ENCODE measurements at regions not wholly inside any gene's neighbourhood (a gene's known extent, or its start where the extent isn't known, plus 50 kb on each side); places are given as distances from the start of the nearest gene placed in this dataset.

DNA sequence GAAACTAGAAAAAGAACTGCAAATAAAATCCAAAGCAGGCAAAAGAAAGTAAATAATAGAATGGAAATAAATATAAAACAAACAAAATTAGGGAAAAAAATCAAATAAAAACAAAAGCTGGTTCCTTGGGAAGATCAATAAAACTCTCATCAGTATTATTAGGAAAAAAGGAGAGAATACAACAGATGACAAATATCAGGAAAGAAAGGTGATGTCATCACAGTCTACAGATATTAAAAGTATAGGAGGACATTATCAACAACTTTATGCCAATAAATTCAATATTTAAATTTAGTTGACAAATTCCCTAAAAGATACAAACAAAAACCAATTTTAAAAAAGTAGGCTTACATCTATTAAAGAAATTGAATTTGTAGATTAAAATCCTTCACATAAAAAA lies 107.4 kb upstream of the FOXN3 start:
- no peak for TF ChIP-seq POLR2AphosphoS5 (IDR thresholded peaks at IDR 0.05; ENCODE audit: low read depth, low read length)
- no peak for TF ChIP-seq YY1 (IDR thresholded peaks at IDR 0.05; ENCODE audit: low read depth)
- no peak for TF ChIP-seq JUND (IDR thresholded peaks at IDR 0.05)
- TF ChIP-seq, protein P1, sequence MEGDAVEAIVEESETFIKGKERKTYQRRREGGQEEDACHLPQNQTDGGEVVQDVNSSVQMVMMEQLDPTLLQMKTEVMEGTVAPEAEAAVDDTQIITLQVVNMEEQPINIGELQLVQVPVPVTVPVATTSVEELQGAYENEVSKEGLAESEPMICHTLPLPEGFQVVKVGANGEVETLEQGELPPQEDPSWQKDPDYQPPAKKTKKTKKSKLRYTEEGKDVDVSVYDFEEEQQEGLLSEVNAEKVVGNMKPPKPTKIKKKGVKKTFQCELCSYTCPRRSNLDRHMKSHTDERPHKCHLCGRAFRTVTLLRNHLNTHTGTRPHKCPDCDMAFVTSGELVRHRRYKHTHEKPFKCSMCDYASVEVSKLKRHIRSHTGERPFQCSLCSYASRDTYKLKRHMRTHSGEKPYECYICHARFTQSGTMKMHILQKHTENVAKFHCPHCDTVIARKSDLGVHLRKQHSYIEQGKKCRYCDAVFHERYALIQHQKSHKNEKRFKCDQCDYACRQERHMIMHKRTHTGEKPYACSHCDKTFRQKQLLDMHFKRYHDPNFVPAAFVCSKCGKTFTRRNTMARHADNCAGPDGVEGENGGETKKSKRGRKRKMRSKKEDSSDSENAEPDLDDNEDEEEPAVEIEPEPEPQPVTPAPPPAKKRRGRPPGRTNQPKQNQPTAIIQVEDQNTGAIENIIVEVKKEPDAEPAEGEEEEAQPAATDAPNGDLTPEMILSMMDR (IDR thresholded peaks at IDR 0.05): no peak
- no peak for TF ChIP-seq RAD21 (IDR thresholded peaks at IDR 0.05; ENCODE audit: low read length)
- TF ChIP-seq EZH2phosphoT487 (IDR thresholded peaks at IDR 0.05; ENCODE audit: borderline replicate concordance, low read depth): no peak
